ENCODE measurements at regions not wholly inside any gene's neighbourhood (a gene's known extent, or its start where the extent isn't known, plus 50 kb on each side); places are given as distances from the start of the nearest gene placed in this dataset.
"Not testable (repeated sequence)": the region's sequence is repeated elsewhere in the genome, so short reads cannot be mapped to it uniquely, and the experiment has no call there.

- DNase-seq (ENCODE audit: low read depth): no peak
Measured at GRCh38 chr3:88408097-88408496, 258.3 kb downstream of the C3orf38 start.

GRCh38 chr3:88408935-88409334 is 259.2 kb downstream of the C3orf38 start:
- no peak for DNase-seq (ENCODE audit: low read depth)

GRCh38 chr3:88410259-88410658 is 260.5 kb downstream of the C3orf38 start:
- no peak for DNase-seq (ENCODE audit: low read depth)

GRCh38 chr3:88412346-88412745 is 262.6 kb downstream of the C3orf38 start:
- peak; percentile 4 for DNase-seq (ENCODE audit: low read depth)

DNA sequence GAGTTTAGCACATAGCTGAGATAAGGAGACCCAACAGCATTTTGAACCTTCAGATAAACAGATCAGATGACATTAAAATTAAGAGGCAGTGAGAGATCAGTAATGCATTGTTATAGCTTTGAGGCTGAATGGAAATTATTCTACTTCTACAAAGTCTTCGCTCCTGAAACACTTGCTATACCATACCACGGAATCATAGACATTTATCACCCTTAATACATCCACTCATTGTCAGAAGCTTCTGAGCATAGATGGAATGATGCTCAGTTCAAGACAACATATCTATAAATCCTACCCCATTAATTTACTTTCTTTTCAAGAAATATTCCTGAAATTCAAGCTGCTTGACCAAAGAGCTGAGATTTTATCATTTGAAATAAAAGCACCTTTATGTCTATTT is 266.7 kb downstream of the C3orf38 start:
- DNase-seq (ENCODE audit: low read depth): no peak

GRCh38 chr3:88418219-88418618 is 268.5 kb downstream of the C3orf38 start:
- no peak for DNase-seq (ENCODE audit: low read depth)

- peak; percentile 63 for DNase-seq (ENCODE audit: low read depth)
Measured at GRCh38 chr3:88433568-88433967, 283.8 kb downstream of the C3orf38 start.

GRCh38 chr3:88434001-88434400 is 284.2 kb downstream of the C3orf38 start:
- no peak for DNase-seq (ENCODE audit: low read depth)

DNA sequence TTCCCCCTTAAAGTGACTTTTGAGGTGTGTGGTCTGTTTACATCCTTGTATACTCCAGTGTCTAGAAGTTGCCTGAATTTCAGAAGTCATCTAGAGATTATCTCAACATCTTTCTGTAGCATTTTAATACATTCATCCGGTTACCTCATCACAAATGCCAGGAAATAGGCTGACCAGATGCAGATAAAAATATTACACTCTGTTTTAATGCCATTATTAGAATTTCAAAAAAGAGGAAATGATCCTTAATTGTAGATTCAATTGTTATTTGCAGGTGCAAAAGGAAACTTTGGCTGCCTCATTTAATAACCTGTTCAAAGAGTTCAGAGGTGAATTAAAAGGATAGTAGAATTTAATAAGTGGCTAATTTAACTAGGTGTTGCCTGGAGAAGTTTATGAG is 290.9 kb downstream of the C3orf38 start:
- DNase-seq (ENCODE audit: low read depth): no peak

DNA sequence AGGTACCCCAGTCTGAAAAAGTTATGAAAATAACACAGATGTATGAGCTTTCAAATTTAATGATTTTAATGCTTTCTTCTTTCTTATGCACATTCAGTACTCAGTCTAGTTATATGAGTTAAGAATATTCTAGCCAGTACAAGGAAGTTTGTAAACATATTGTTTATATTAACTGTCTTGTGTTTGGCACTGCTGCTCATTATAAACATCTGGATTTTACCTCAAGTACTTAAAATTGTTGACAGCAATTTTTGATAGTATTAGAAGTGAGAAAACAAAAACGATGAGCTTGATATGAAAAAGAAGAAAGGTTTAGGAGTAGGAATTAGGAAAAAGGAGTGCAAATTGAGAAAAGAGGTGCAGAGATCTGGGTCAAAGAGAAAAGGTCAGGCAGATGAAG is 293.3 kb downstream of the C3orf38 start:
- DNase-seq (ENCODE audit: low read depth): no peak

DNA sequence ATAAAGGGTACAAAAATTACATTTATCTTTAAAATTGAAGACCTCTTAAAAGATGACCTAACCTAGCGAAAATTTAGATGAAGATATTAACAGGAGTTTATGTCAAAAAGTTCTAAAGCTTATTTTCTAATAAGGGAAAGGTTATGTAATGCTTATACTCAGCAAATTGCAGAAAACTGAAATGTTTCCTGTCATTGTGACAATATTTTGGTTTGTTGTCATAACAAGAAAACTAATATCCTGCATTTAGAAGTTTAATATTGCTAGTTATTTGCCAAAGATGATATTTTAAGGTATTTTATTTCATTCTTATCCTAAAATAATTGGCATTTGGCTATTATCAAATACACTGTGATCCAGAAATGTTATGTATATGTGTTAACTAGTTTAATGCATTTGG is 294.5 kb downstream of the C3orf38 start:
- no peak for DNase-seq (ENCODE audit: low read depth)

GRCh38 chr3:88452228-88452627 is 302.5 kb downstream of the C3orf38 start:
- no peak for DNase-seq (ENCODE audit: low read depth)

GRCh38 chr3:88460369-88460768 is 310.6 kb downstream of the C3orf38 start:
- DNase-seq (ENCODE audit: low read depth): no peak

GRCh38 chr3:88462230-88462629 is 312.5 kb downstream of the C3orf38 start:
- peak; percentile 36 for DNase-seq (ENCODE audit: low read depth)

- no peak for DNase-seq (ENCODE audit: low read depth)
Measured at GRCh38 chr3:88467191-88467590, 317.4 kb downstream of the C3orf38 start.

- DNase-seq (ENCODE audit: low read depth): peak; percentile 34
Measured at GRCh38 chr3:88469216-88469615, 319.5 kb downstream of the C3orf38 start.

- no peak for DNase-seq (ENCODE audit: low read depth)
Measured at GRCh38 chr3:88478460-88478859, 328.7 kb downstream of the C3orf38 start.

DNA sequence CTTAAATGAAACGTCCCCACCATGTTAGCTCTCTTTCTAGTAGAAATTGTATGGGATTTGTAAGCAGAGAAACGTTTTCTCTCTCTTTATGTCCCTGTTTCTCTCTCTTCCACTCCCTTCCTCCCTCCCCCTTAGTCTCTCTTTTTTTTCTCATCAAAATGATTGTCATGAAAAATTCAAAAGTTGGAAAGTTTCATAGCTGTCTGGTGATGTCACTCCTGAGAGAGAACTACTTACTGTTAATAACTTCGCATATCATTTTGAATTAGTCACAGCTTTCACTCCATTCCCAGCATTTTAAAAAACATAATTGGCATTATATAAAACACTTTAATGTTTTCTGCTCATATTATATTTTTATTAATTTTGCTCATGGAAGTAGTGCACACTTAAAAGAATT is 331.1 kb downstream of the C3orf38 start:
- DNase-seq (ENCODE audit: low read depth): peak; percentile 47

DNA sequence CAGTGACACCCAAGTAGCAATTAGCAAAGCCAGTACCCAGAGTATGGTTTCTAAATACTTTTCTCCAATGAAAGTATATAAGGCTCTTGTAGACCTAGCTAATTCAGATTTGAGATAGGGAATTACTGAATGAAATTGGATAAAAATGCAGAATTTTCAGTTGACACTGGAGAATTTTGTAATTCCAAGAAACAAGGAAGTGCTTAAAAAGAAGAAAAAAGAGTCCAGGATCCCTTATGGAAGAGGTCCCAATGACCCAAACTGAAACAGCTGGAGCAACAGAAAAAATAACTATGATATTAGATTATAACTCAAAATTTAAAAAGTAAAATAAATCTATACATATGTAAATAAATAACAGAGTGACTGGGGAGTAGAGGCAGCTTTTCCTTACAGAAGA is 335.2 kb downstream of the C3orf38 start:
- no peak for DNase-seq (ENCODE audit: low read depth)

DNA sequence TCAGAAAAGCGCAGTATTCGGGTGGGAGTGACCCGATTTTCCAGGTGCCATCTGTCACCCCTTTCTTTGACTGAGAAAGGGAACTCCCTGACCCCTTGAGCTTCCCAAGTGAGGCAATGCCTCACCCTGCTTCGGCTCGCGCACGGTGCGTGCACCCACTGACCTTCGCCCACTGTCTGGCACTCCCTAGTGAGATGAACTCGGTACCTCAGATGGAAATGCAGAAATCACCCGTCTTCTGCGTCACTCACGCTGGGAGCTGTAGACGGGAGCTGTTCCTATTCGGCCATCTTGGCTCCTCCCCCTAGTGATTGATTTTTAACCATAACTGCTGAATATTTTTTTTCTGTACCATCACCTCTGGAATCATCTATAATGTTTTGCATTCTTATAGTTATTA is 359.1 kb downstream of the C3orf38 start:
- not testable (repeated sequence) for DNase-seq (ENCODE audit: low read depth)

- DNase-seq (ENCODE audit: low read depth): no peak
Measured at GRCh38 chr3:88509582-88509981, 359.8 kb downstream of the C3orf38 start.

DNA sequence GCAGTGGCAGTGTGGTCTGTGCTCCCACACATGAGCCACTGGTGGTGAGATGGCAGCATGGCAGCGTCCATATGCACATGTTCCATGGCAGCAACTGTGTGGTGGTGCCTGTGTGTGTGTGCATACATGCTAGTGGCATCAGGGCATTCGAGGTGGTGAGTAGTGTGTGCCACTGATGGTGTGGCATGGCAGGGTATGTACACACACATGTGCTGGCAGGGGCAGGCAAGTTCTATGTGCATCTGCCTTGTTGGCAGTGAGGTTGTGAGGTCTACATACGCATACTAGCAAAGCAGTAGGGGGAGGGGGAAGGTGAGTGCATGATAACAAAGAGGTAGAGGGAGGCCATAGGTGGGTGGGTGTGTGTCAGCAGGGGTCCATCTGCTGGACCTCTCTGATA is 378.7 kb downstream of the C3orf38 start:
- DNase-seq (ENCODE audit: low read depth): no peak

DNA sequence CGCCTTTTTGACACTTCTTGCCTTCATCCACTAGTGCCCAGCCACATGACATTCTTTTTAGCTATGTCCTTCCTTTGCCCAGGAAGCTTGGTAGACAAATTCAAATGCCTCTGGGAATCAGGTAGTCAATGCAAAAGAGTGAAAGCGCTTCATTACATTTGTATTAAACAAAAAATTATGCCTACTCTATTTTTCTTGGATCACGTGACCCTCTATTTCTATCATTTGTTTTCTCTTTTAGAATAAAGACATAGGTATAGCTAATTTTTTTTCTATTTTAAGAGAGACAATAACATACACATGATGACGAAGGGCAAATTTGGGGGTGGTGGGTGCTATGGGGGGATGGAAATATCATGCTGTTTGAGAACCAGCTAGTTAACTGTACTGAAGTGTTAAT is 384.8 kb downstream of the C3orf38 start:
- DNase-seq (ENCODE audit: low read depth): no peak

DNA sequence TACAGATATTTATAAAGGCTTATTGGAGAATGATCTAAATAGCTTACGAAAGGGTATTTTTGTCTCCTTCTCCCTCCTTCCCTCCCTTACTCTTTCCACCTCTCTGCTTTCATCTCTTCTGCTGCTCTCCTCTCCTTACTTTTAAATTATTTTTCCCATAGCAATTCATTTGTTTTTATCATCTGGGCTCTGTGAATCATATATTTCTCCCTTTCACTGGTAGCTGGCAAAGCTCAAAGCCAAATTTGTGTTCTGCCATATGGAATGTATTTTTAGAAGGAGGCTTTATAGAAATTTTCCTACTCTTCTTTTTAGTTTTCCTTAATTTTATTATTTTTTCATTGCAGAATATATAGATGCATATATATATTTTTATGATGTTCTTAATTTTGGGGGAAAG is 385.8 kb downstream of the C3orf38 start:
- no peak for DNase-seq (ENCODE audit: low read depth)
